Endodermal cell (in vitro differentiated cells): ENCODE measurements at regions not wholly inside any gene's neighbourhood (a gene's known extent, or its start where the extent isn't known, plus 50 kb on each side); places are given as distances from the start of the nearest gene placed in this dataset.

Experiments
- DNase-seq: peaks from one replicate; pipeline ENCODE4 v3.0.0-alpha.2; 2017
- H3K27ac ChIP-seq: 2 replicates; pipeline ENCODE4 v1.5.1; 2013; ENCODE audit warnings: mild to moderate bottlenecking, low read depth, low read length, moderate library complexity
- H3K27me3 ChIP-seq: 2 replicates; pipeline ENCODE4 v1.6.1; 2013; ENCODE audit warnings: mild to moderate bottlenecking, low read length, moderate library complexity; ENCODE audit not compliant: insufficient read depth, control insufficient read depth, poor library complexity, severe bottlenecking
- H3K36me3 ChIP-seq: 2 replicates; pipeline ENCODE4 v1.7.0; 2013; ENCODE audit warnings: mild to moderate bottlenecking, low read length, moderate library complexity; ENCODE audit not compliant: control insufficient read depth, insufficient read depth
- H3K4me1 ChIP-seq: one replicate; pipeline ENCODE4 v1.7.0; 2013; ENCODE audit warnings: low read length; ENCODE audit not compliant: control insufficient read depth, insufficient read depth
- H3K4me3 ChIP-seq: 2 replicates; pipeline ENCODE4 v1.5.1; 2013; ENCODE audit warnings: mild to moderate bottlenecking, low read length, moderate library complexity
- H3K9ac ChIP-seq: 2 replicates; pipeline ENCODE4 v1.6.1; 2013; ENCODE audit warnings: mild to moderate bottlenecking, low read length, moderate library complexity; ENCODE audit not compliant: poor library complexity, severe bottlenecking; ENCODE audit errors: extremely low read depth
- H3K9me3 ChIP-seq: 2 replicates; pipeline ENCODE4 v1.6.1; 2013; ENCODE audit warnings: mild to moderate bottlenecking, low read length, moderate library complexity; ENCODE audit not compliant: control insufficient read depth
- H3K27ac Mint-ChIP-seq: 2 replicates; pipeline ENCODE4 v1.8.0; 2020; ENCODE audit warnings: mixed read lengths
- H3K27me3 Mint-ChIP-seq: 2 replicates; pipeline ENCODE4 v1.8.0; 2021; ENCODE audit warnings: mild to moderate bottlenecking, mixed read lengths; ENCODE audit not compliant: insufficient read depth
- H3K36me3 Mint-ChIP-seq: 2 replicates; pipeline ENCODE4 v1.8.0; 2020; ENCODE audit warnings: low read depth, mixed read lengths
- H3K4me1 Mint-ChIP-seq: 2 replicates; pipeline ENCODE4 v1.8.0; 2020; ENCODE audit warnings: mixed read lengths
- H3K4me3 Mint-ChIP-seq: 2 replicates; pipeline ENCODE4 v1.8.0; 2020; ENCODE audit warnings: mild to moderate bottlenecking, moderate library complexity, mixed read lengths
- H3K9me3 Mint-ChIP-seq: 2 replicates; pipeline ENCODE4 v1.8.0; 2020; ENCODE audit warnings: mild to moderate bottlenecking, mixed read lengths
- WGBS, 2 experiments: methylation state at CpG; one replicate each; pipeline versions ENCODE4 v1.1.5 to v1.1.7; 2013; ENCODE audit warnings: missing lambda C conversion rate in 2 of 2, mixed read lengths in 1 of 2; ENCODE audit not compliant: insufficient coverage in 1 of 2, insufficient read length in 1 of 2; 5-methylcytosine and 5-hydroxymethylcytosine counted together
- TF ChIP-seq, protein P1 (sequence below): fragments of 200-600 bp; sonication (generic); conservative IDR thresholded peaks from 2 replicates; pipeline ENCODE4 v1.5.0; 2021; ENCODE audit warnings: antibody characterized with exemption, mild to moderate bottlenecking

DNA sequence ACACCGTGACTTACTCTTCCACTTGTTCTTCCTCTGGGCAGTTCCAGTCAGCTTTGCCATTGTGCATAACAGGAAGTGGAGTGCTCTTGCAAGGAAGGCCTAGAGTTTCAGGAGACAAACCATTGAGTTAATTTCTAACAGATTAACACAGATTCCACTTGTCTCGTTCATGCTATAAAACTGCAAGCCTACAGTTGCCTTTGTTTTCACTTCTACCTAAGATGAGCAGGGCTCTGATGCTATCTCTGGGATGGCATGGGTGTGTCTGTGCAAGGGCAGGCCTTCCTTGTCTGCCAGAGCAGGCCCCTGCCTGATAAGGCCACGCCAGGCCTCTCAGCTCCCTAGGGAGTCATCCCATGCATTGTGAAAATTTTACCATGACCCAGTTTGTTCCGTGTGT is 67.7 kb upstream of the PGRMC2 start:
- Mint-ChIP-seq H3K27me3 (peaks cover 8% of the 10 kb centered on the region), H3K36me3 (peaks cover 3% of the 10 kb centered on the region), H3K4me3 (no peak overlapping the region), H3K9me3 (peaks cover 17% of the 10 kb centered on the region), H3K4me1 (peaks cover 25% of the 10 kb centered on the region), H3K27ac (no peak overlapping the region)
- Histone ChIP-seq H3K9me3 (peaks cover 24% of the 10 kb centered on the region), H3K27ac (no peak overlapping the region), H3K36me3 (no peaks in the 10 kb centered on the region), H3K4me1 (peaks cover 4% of the 10 kb centered on the region), H3K27me3 (no peaks in the 10 kb centered on the region), H3K4me3 (no peak overlapping the region), H3K9ac (no peak overlapping the region)
- TF ChIP-seq, protein P1, sequence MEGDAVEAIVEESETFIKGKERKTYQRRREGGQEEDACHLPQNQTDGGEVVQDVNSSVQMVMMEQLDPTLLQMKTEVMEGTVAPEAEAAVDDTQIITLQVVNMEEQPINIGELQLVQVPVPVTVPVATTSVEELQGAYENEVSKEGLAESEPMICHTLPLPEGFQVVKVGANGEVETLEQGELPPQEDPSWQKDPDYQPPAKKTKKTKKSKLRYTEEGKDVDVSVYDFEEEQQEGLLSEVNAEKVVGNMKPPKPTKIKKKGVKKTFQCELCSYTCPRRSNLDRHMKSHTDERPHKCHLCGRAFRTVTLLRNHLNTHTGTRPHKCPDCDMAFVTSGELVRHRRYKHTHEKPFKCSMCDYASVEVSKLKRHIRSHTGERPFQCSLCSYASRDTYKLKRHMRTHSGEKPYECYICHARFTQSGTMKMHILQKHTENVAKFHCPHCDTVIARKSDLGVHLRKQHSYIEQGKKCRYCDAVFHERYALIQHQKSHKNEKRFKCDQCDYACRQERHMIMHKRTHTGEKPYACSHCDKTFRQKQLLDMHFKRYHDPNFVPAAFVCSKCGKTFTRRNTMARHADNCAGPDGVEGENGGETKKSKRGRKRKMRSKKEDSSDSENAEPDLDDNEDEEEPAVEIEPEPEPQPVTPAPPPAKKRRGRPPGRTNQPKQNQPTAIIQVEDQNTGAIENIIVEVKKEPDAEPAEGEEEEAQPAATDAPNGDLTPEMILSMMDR: no peak
- DNase-seq: no peak
- WGBS, 2 experiments: 93 to 100% methylated on average over 2 to 4 of the region's 4 CpGs

DNA sequence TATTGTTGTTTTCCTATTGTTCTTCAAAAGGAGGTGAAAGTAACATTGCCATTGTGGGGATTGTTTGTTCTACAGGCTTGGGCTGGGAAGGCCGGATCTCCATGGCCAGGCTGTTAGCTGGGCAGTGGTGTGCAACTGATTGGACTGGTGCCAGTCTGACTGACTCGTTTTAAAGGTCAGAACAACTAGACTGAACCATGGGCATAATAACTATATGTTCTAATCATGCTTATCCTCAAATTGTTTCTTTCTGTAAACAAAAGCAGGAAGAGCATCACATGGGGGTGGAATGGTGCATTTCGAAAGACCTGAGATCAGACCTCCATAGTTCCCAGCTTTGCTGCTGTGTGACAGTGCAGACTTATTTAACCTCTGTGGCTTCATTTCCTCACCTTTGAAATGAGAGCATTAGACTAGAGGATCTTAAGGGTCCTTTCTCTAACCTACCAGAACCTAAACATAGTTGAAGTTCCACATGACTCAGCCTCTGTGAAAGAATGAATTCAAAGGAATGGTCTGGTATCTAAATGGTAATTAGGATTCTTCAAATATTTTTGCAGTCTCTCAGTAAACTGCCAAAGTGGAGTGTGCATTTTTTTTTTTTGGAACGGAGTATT is 66.7 kb upstream of the PGRMC2 start:
- Mint-ChIP-seq H3K36me3 (peaks cover 3% of the 10 kb centered on the region), H3K27me3 (peaks cover 5% of the 10 kb centered on the region), H3K4me3 (no peak overlapping the region), H3K4me1 (peaks cover 25% of the 10 kb centered on the region), H3K27ac (no peak overlapping the region), H3K9me3 (peaks cover 17% of the 10 kb centered on the region)
- no peak overlapping the region for H3K9ac ChIP-seq
- no peaks in the 10 kb centered on the region for H3K27me3 ChIP-seq
- peaks cover 24% of the 10 kb centered on the region for H3K9me3 ChIP-seq
- no peak overlapping the region for H3K4me3 ChIP-seq
- 78 to 91% methylated on average over 3 of the region's 4 CpGs for WGBS, 2 experiments
- peaks cover 4% of the 10 kb centered on the region for H3K4me1 ChIP-seq
- DNase-seq: no peak
- TF ChIP-seq, protein P1: no peak
- peak overlapping the region; percentile 21 for H3K27ac ChIP-seq
- H3K36me3 ChIP-seq: no peaks in the 10 kb centered on the region

DNA sequence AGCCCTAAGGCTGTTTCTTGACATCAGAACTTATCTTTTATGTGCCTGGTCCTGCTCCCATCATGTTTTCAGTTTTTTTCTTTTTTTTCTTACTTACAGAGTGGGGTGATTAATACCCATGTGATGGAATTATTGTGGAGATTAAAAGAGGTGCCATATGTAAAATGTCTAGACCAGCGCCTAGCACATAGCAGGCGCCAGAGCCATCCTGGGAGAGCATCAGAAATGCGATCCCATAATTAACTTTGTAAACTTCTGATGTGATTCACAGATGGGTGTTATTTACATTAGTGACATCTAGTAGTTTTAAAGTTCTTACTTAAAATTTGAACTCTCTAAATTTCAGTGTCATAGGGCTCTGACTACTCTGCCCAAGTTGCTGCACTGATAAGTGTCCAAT is 66.2 kb upstream of the PGRMC2 start:
- H3K27ac Mint-ChIP-seq: no peak overlapping the region
- no peak overlapping the region for H3K27ac ChIP-seq
- no peak overlapping the region for H3K4me3 Mint-ChIP-seq
- no peak for DNase-seq
- peaks cover 5% of the 10 kb centered on the region for H3K27me3 Mint-ChIP-seq
- 90 to 99% methylated on average over 3 of the region's 3 CpGs for WGBS, 2 experiments
- no peaks in the 10 kb centered on the region for H3K36me3 ChIP-seq
- peaks cover 4% of the 10 kb centered on the region for H3K4me1 ChIP-seq
- H3K36me3 Mint-ChIP-seq: peaks cover 3% of the 10 kb centered on the region
- no peaks in the 10 kb centered on the region for H3K27me3 ChIP-seq
- no peak overlapping the region for H3K9ac ChIP-seq
- peaks cover 18% of the 10 kb centered on the region for H3K9me3 ChIP-seq
- TF ChIP-seq, protein P1: no peak
- H3K4me1 Mint-ChIP-seq: peaks cover 25% of the 10 kb centered on the region
- H3K9me3 Mint-ChIP-seq: peaks cover 17% of the 10 kb centered on the region
- no peak overlapping the region for H3K4me3 ChIP-seq
